NB4 (cell line): ENCODE measurements at regions not wholly inside any gene's neighbourhood (a gene's known extent, or its start where the extent isn't known, plus 50 kb on each side); places are given as distances from the start of the nearest gene placed in this dataset.

Experiments used
- DNase-seq: peaks from one replicate; pipeline ENCODE4 v3.0.0; 2010; ENCODE audit warnings: low read depth
- H3K4me3 ChIP-seq: one replicate; pipeline ENCODE4 v1.5.1; 2011; ENCODE audit warnings: mild to moderate bottlenecking, low read depth, low read length, moderate library complexity
- CTCF ChIP-seq: IDR thresholded peaks from one replicate; pipeline ENCODE4 v1.5.1; 2012; ENCODE audit warnings: low read depth, low read length
- MAX ChIP-seq: IDR thresholded peaks from 2 replicates; pipeline ENCODE4 v1.6.1; 2011; ENCODE audit warnings: low read depth, low read length
- MYC ChIP-seq: IDR thresholded peaks from 2 replicates; pipeline ENCODE4 v1.6.1; 2011; ENCODE audit warnings: low read depth, low read length
- POLR2A ChIP-seq: IDR thresholded peaks from 2 replicates; pipeline ENCODE4 v1.6.1; 2011; ENCODE audit warnings: mild to moderate bottlenecking; ENCODE audit not compliant: insufficient read length; ENCODE audit errors: extremely low read depth

- TF ChIP-seq MAX (no peak), CTCF (no peak), POLR2A (no peak), MYC (no peak)
- DNase-seq, result no peak
- no peak overlapping the region for H3K4me3 ChIP-seq
Observed at GRCh38 chr19:29299416-29300380, 86.7 kb upstream of the UQCRFS1 start.

GRCh38 chr19:29302002-29302928 is 89.3 kb upstream of the UQCRFS1 start:
- DNase-seq, result no peak
- TF ChIP-seq MAX (no peak), MYC (no peak), CTCF (no peak), POLR2A (no peak)
- H3K4me3 ChIP-seq, result no peak overlapping the region

- no peak overlapping the region for H3K4me3 ChIP-seq
- no peak for DNase-seq
- TF ChIP-seq POLR2A, result no peak
- TF ChIP-seq MYC, result no peak
- TF ChIP-seq CTCF, result no peak
- TF ChIP-seq MAX, result no peak
Observed at GRCh38 chr19:29303069-29303718, 90.2 kb upstream of the UQCRFS1 start.

- H3K4me3 ChIP-seq, result no peak overlapping the region
- TF ChIP-seq POLR2A (no peak), MYC (no peak), CTCF (no peak), MAX (no peak)
- DNase-seq, result no peak
Observed at GRCh38 chr19:29303719-29304090, 90.8 kb upstream of the UQCRFS1 start.

- no peak for DNase-seq
- H3K4me3 ChIP-seq, result no peak overlapping the region
- TF ChIP-seq MAX (no peak), POLR2A (no peak), MYC (no peak), CTCF (no peak)
Observed at GRCh38 chr19:29305268-29305667, 92.3 kb upstream of the UQCRFS1 start.
